ENCODE measurements at regions not wholly inside any gene's neighbourhood (a gene's known extent, or its start where the extent isn't known, plus 50 kb on each side); places are given as distances from the start of the nearest gene placed in this dataset.

- DNase-seq, result no peak
Measured at GRCh38 chr10:3016016-3016415, 51.3 kb upstream of the PFKP start.

GRCh38 chr10:3014968-3015367 is 52.4 kb upstream of the PFKP start:
- DNase-seq, result no peak

- no peak for DNase-seq
Measured at GRCh38 chr10:3012223-3012622, 55.1 kb upstream of the PFKP start.

GRCh38 chr10:3010816-3011460 is 56.4 kb upstream of the PFKP start:
- DNase-seq, result no peak

DNA sequence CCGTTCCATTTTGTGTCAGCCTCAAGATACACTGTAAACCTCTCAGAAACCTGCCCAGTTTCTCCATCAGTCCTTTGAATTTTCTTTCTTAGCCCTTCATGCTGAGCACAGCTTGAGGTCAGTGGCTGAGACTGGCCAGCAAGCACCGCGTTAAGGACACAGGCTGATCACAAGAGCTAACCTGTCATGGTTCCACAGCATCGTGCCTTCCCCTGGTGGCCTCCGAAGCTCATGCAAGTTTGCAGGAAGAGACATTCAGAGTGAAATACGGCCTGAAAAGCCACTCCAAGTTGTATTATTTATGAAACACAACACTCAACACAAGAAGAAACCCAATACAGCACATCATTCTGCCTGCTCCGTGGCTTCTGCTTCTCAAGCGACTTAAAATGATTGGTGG is 57.0 kb upstream of the PFKP start:
- DNase-seq, result no peak

DNA sequence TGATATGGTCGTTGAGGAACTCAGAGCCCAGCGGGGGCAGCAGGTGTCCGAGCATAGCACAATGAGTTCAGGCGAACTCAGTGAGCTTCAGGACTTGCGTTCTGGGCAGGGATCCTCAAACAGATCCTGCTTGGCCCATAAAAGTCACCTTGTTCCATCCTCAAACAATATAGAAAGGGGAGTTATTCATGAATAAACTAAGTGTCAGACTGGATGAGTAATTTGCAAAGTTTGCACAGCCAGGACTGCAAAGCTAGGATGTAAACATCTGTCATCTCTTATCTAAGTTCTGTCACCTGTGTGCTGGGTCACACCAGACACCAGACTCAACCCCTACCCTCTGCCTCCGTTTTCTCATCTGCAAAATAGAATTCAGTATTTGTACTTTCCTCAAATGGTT is 58.0 kb upstream of the PFKP start:
- DNase-seq, result no peak

- DNase-seq, result no peak
Measured at GRCh38 chr10:3008518-3009195, 58.7 kb upstream of the PFKP start.

GRCh38 chr10:3006607-3007006 is 60.7 kb upstream of the PFKP start:
- DNase-seq, result no peak

DNA sequence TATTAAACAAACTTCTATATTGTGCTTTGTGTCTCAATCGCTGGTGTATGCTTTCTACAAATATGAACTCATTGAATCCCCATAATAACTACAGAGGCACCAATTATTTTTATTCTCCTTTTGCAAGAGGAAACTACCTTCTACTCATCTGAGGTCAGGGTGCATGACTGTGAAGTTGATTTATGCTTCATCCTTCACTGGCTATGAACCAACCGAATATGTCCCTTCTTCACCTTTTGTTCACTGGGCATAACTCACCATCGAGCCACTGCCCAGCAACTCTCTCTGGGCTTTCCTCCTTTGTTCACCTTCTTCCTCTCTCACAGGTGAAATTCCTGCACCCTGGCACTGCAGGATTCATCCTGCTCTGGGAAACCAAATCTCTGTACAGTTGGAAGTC is 61.3 kb upstream of the PFKP start:
- DNase-seq, result no peak

DNA sequence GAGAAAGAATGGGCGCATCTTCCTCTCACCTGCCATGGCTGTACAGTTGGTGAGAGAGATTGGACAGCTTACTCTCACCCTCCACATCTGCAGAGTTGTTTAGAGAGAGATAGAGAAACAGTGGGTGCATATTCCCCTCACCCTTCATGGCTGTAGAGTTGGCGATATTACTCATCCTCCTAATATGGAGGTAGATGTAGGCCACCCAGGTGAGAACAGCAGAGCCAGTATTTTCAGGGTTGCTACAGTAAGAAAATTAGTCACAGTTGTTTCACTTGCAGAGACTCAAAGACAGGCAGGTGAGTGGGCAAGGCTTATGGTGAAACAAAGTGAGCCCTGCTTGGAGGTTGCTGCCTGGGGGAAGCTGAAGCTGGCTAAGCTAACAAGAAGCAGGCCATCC is 65.0 kb upstream of the PFKP start:
- peak; percentile 14 for DNase-seq

DNA sequence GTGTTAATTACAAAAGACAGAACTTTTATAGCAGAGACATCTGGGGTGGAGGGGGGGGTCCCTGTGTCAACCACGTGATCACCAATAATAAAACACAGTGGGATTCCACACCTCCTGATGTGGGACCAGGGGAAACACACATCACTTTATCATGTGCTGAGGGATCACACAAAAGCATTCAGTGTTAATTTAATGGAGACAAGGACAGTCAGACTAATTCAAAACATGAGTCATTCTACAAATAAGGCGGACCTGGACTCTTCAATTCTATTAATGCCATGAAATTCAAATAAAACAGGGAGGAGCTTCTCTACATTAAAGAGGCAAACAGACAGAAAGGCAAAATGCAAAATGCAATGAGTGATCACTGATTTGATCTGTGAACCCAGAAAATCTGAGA is 67.3 kb upstream of the PFKP start:
- DNase-seq, result no peak

DNA sequence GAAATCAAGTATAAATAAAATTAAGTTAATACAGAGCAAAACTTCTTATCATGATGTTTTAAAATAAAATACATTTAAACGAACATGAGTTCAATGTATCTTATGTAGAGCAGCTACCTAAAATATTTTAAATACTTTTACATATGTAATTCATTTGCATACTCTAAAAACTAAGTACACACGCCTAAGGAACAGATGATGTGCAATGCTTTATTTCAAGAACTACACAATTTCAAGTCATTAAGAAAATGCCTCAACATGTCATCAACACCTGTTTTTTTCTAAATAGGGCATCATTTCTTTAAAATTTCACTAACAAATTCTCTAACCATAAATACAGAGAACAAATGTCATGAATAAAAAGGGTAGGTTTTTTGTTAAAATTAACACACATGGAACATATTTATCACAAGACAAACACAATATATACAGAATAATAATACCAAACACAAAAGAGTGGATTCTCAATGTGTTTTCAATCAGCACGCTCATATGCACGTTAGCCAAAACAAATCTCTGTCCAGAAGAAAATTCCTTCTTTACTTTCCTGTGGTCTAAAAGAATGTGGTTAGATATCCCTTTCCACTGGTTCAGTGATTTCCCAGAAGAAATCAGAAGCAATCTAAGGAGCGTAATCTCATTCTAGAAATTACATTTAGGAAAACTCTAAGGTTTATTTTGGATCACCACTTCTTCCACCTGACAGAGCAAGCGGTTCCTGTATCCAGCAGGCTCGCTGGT is 73.0 kb upstream of the PFKP start:
- DNase-seq, result no peak

GRCh38 chr10:2993636-2994035 is 73.7 kb upstream of the PFKP start:
- DNase-seq, result no peak

DNA sequence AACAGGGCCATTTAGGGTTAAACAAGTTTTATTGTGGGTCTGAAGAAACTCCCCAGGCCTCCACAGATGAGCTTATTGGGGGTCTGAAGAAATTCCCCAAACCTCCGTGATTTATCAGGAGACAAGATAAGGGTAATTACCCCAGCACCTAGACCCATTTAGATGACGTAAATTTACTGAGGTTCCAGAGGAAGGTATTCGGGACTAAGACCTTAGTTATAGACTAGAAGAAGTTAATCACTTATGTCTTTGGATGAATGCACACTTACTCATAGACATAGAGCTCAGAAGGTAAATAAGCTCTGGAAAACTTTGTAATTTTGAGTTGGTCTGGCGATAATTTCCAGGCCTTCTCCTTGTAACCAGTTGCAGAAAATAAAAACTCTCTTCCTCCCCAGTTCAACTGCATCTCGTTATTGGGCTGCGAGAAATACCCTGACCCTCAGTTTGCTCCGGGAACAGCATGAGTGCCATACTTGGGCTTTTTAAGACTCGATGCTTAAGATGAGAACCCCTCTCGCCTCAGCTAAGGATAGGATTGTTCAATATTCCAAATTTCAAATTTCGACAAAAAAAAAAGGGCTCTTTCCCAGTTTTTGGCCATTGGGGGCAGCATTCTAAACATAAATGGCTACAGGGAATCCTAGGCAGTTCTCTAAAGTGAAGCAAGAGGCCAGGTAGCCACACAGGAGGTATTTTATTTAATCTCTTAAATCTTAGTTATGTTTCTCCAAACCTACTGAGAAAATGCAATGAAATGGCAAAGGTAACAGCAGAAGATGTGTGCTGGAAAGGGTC is 74.7 kb upstream of the PFKP start:
- DNase-seq, result no peak

- DNase-seq, result no peak
Measured at GRCh38 chr10:2990764-2991163, 76.6 kb upstream of the PFKP start.

DNA sequence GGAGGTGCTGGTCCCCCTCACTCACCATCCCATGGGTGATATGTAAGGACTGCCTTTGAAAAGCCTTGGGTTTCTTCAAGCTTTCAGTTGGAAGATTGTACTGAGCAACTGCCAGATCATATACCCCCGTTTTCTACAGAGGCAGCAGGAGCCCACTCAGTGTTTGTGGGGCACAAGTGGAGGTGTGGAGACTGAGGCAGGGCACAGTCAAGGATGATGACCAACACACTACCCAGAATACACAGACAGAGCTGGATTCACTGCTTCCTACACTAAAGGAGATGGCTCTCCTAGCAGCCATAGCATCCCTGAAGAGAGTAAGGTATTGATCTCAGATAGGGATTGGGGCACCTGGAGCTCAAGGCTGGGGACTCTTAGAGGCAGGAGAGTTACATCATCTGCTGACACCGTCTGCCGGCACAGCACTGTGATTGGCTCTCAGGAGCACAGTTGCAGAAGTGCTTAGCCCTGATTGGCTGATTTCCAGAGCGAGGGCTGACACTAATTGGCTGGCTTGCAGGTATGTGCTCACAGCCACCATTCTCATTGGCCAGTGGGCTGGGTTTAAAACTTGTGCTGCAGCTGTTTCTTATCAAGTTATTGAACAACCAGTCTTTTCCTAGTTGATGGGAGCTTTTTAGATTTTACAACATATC is 77.9 kb upstream of the PFKP start:
- no peak for DNase-seq

GRCh38 chr10:2987185-2987768 is 80.1 kb upstream of the PFKP start:
- no peak for DNase-seq

- no peak for DNase-seq
Measured at GRCh38 chr10:2986391-2986801, 81.0 kb upstream of the PFKP start.

DNA sequence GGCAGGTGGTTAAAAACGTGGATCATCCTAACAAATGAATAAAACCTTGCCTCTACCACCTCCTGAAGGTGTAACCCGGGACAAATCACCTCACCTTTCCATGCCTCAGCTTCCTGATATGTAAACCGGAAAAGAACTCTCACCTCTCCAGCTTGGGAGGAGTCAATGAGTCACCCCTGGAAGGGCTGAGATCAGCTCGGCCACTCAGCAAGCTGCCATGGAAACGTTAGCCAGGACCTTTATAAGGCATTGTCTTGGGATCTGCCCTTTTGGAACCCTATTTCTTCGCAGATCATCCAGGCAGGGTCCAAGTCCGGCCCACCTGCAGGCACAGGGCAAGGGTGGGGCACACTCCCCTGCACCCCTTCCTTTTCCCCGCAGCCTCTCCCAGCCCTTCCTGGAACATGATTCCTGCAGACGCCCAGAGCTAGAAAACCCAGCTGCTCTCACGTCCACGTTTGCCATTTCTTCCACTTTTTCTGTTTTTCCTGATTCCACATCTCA is 81.6 kb upstream of the PFKP start:
- no peak for DNase-seq

GRCh38 chr10:2984682-2985081 is 82.7 kb upstream of the PFKP start:
- no peak for DNase-seq

DNA sequence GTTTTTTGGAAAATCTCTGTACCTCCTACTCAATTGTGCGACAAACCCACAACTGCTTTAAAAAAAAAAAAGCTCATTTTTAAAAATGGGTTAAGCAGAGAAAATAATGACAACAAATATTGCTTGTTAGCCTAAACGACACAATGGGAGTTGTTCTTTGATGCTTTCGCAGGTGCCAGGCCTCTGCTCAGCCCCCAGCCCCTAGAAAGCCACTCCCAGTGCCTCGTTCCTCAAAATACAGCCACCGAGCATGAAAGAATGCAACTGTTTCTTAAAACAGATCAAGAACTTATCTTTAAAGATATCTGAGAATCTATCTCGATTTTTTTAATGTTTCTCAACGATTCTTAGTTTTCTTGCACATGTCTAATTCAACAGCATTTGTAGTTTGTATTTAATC is 85.2 kb upstream of the PFKP start:
- DNase-seq, result no peak

DNA sequence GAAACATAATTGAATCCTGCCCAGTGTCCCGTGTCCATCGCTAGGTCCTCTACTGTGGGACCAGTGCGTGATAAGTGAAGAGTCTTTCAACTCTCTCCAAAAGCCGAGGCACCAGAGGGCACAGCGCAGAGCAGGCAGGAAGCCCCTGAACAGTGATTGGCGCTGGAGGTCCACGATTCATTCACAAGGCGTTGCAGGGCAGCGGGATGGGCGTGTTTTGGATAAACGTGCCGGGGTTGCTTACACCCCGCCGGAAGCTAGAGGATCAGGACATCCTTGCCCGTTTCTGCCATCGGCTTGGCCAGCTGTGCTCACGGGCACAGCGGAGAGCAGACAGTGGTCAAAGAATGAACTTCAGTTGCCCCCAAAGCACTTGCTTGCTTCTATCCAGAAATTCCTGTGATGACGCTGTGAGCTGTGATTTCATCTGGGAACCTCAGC is 86.0 kb upstream of the PFKP start:
- DNase-seq, result no peak

All from stimulated activated CD4-positive, alpha-beta T cell treated with anti-CD3 and anti-CD28 coated beads, Interleukin-15, amount 100 ng/mL, for 24 hours (primary cell).